Type B pancreatic cell (in vitro differentiated cells): ENCODE measurements at regions not wholly inside any gene's neighbourhood (a gene's known extent, or its start where the extent isn't known, plus 50 kb on each side); places are given as distances from the start of the nearest gene placed in this dataset.

Source experiments
- DNase-seq: peaks from one replicate; pipeline ENCODE4 v3.0.0; 2021; ENCODE audit warnings: mixed read lengths; ENCODE audit not compliant: unreplicated experiment; ENCODE audit errors: extremely low spot score
- H3K27ac Mint-ChIP-seq: 2 replicates; pipeline ENCODE4 v1.8.0; 2021; ENCODE audit warnings: mild to moderate bottlenecking, mixed read lengths
- H3K27me3 Mint-ChIP-seq: 2 replicates; pipeline ENCODE4 v1.8.0; 2021; ENCODE audit warnings: mixed read lengths
- H3K36me3 Mint-ChIP-seq: 2 replicates; pipeline ENCODE4 v1.8.0; 2021; ENCODE audit warnings: mixed read lengths
- H3K4me1 Mint-ChIP-seq: one replicate; pipeline ENCODE4 v1.8.0; 2021; ENCODE audit warnings: mixed read lengths; ENCODE audit not compliant: unreplicated experiment
- H3K4me3 Mint-ChIP-seq: 2 replicates; pipeline ENCODE4 v1.8.0; 2021; ENCODE audit warnings: mild to moderate bottlenecking, mixed read lengths
- H3K9me3 Mint-ChIP-seq: 2 replicates; pipeline ENCODE4 v1.8.0; 2021; ENCODE audit warnings: mixed read lengths
- CTCF ChIP-seq: fragments of 200-600 bp; sonication (generic); conservative IDR thresholded peaks from 2 replicates; pipeline ENCODE4 v1.5.0; 2021; ENCODE audit warnings: antibody characterized with exemption, mild to moderate bottlenecking

GRCh38 chr7:18308938-18309337, 186.6 kb upstream of the HDAC9 start:
- no peak overlapping the region for H3K27ac Mint-ChIP-seq
- no peaks in the 10 kb centered on the region for H3K9me3 Mint-ChIP-seq
- H3K36me3 Mint-ChIP-seq, result no peaks in the 10 kb centered on the region
- TF ChIP-seq CTCF, result no peak
- no peaks in the 10 kb centered on the region for H3K27me3 Mint-ChIP-seq
- H3K4me3 Mint-ChIP-seq, result no peak overlapping the region
- DNase-seq, result no peak
- H3K4me1 Mint-ChIP-seq, result peaks cover 3% of the 10 kb centered on the region

- H3K4me1 Mint-ChIP-seq, result peaks cover 6% of the 10 kb centered on the region
- no peak for DNase-seq
- no peaks in the 10 kb centered on the region for H3K36me3 Mint-ChIP-seq
- H3K27me3 Mint-ChIP-seq, result no peaks in the 10 kb centered on the region
- no peaks in the 10 kb centered on the region for H3K9me3 Mint-ChIP-seq
- no peak overlapping the region for H3K27ac Mint-ChIP-seq
- no peak overlapping the region for H3K4me3 Mint-ChIP-seq
- no peak for TF ChIP-seq CTCF
Measured at GRCh38 chr7:18312482-18312881, 183.1 kb upstream of the HDAC9 start.

- Mint-ChIP-seq H3K27me3 (no peaks in the 10 kb centered on the region), H3K4me1 (peaks cover 6% of the 10 kb centered on the region), H3K36me3 (no peaks in the 10 kb centered on the region), H3K4me3 (no peak overlapping the region), H3K27ac (no peak overlapping the region), H3K9me3 (no peaks in the 10 kb centered on the region)
- no peak for TF ChIP-seq CTCF
- DNase-seq, result no peak
Measured at GRCh38 chr7:18313965-18314364, 181.6 kb upstream of the HDAC9 start.

- no peaks in the 10 kb centered on the region for H3K9me3 Mint-ChIP-seq
- DNase-seq, result no peak
- H3K4me1 Mint-ChIP-seq, result peaks cover 6% of the 10 kb centered on the region
- H3K27me3 Mint-ChIP-seq, result no peaks in the 10 kb centered on the region
- no peak overlapping the region for H3K4me3 Mint-ChIP-seq
- H3K27ac Mint-ChIP-seq, result no peak overlapping the region
- no peak for TF ChIP-seq CTCF
- no peaks in the 10 kb centered on the region for H3K36me3 Mint-ChIP-seq
Measured at GRCh38 chr7:18315241-18315640, 180.3 kb upstream of the HDAC9 start.

- no peak overlapping the region for H3K4me3 Mint-ChIP-seq
- no peak for DNase-seq
- H3K27me3 Mint-ChIP-seq, result no peaks in the 10 kb centered on the region
- peaks cover 6% of the 10 kb centered on the region for H3K4me1 Mint-ChIP-seq
- no peak for TF ChIP-seq CTCF
- no peaks in the 10 kb centered on the region for H3K36me3 Mint-ChIP-seq
- H3K9me3 Mint-ChIP-seq, result no peaks in the 10 kb centered on the region
- H3K27ac Mint-ChIP-seq, result no peak overlapping the region
Measured at GRCh38 chr7:18317941-18318340, 177.6 kb upstream of the HDAC9 start.

- H3K36me3 Mint-ChIP-seq, result no peaks in the 10 kb centered on the region
- no peaks in the 10 kb centered on the region for H3K4me1 Mint-ChIP-seq
- no peaks in the 10 kb centered on the region for H3K27me3 Mint-ChIP-seq
- no peaks in the 10 kb centered on the region for H3K9me3 Mint-ChIP-seq
- no peak for DNase-seq
- no peak overlapping the region for H3K4me3 Mint-ChIP-seq
- H3K27ac Mint-ChIP-seq, result no peak overlapping the region
- TF ChIP-seq CTCF, result no peak
Measured at GRCh38 chr7:18320422-18320821, 175.1 kb upstream of the HDAC9 start.
